ENCODE measurements at regions not wholly inside any gene's neighbourhood (a gene's known extent, or its start where the extent isn't known, plus 50 kb on each side); places are given as distances from the start of the nearest gene placed in this dataset.

DNA sequence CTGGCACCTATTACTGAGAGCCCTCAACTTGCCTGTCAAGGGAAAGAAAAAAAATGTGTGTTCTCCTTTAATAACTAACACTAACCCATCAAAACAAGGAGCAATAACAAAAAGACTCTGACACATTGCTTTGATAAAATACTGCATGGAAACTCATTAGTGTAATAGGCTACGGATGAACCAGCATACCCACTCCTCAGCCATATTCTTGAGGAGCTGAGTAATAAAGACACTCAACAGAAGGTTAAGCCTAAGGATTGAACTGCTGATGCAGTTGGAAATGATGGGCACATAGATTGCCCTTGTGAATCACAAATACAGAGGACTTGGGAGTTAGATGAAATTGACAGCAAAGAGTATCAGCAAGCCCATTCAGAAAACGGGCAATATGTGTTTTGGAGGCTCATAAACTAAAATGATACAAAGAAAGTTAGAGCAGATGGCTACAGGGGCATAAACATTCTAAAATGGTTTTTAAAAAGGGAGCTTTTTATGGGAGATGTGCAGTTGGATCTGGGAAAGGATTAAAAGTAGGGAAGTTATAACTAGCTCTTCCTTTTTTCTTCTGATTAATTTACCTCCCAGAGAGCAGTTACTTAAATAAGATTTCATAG is 447.6 kb upstream of the IL12A start:
- TF ChIP-seq CTCF (IDR thresholded peaks at IDR 0.05; ENCODE audit: control insufficient read depth, insufficient read depth, low read depth, low read length, missing control alignments): no peak
- DNase-seq (ENCODE audit: low read depth): no peak

DNA sequence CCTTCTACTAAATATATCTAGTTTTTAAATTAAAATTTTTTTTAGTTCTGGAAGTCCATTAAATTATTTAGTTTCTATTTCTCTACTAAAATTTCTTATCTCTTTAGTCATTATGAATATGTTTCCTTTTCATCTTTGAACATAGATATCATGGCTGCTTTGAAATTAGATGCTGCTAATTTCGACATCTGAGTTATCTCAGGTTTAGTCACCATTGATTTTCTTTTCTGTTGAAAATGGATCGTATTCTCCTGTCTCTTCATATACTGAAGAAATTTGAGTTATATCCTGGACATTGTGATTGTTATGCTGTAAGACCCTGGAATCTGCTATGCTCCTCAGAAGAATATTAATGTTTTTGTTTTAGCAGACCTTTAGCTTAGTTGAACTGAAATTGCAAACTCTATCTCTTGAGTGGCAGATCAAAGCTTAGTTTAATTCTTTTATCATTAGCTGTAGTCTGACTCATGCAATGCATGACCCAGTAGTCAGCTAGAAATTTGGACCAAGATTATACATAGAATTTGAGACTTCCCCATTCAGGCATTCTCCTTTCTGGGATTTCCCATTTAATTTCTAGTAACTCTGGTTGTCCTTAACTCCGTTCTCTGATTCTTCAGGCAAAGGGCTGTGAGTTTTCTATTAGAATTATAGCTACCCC is 439.8 kb upstream of the IL12A start:
- DNase-seq (ENCODE audit: low read depth): no peak
- H3K4me3 ChIP-seq (ENCODE audit: control insufficient read depth, low read depth, low read length): no peak overlapping the region
- TF ChIP-seq CTCF (IDR thresholded peaks at IDR 0.05; ENCODE audit: control insufficient read depth, insufficient read depth, low read depth, low read length, missing control alignments): no peak

More for the DNA sequence above, 447.6 kb upstream of the IL12A start:
- no peak overlapping the region for H3K4me3 ChIP-seq (ENCODE audit: control insufficient read depth, low read depth, low read length)

GRCh38 chr3:159555205-159555604 is 433.4 kb upstream of the IL12A start:
- no peak for DNase-seq (ENCODE audit: low read depth)
- TF ChIP-seq CTCF (IDR thresholded peaks at IDR 0.05; ENCODE audit: control insufficient read depth, insufficient read depth, low read depth, low read length, missing control alignments): no peak
- no peak overlapping the region for H3K4me3 ChIP-seq (ENCODE audit: control insufficient read depth, low read depth, low read length)

DNA sequence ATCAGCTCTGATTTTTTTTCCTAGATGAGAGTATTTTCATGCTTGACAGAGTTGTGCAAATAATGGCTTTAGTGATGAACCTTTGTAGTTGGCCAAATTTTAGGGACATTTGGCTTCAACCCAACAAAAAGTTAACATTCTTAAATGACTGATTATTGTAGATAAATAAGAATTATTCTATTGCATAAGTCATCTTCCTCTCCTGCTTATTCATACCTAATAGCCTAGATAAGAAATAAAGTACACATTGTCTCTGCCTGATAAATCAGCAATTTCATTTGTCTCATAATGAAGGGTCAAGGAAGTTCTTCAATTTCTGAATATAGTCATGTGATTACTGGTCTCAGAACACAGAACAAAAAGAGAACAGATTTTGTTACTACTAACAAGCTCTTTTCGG is 428.9 kb upstream of the IL12A start:
- no peak for TF ChIP-seq CTCF (IDR thresholded peaks at IDR 0.05; ENCODE audit: control insufficient read depth, insufficient read depth, low read depth, low read length, missing control alignments)
- no peak overlapping the region for H3K4me3 ChIP-seq (ENCODE audit: control insufficient read depth, low read depth, low read length)
- DNase-seq (ENCODE audit: low read depth): no peak

- no peak for TF ChIP-seq CTCF (IDR thresholded peaks at IDR 0.05; ENCODE audit: control insufficient read depth, insufficient read depth, low read depth, low read length, missing control alignments)
- DNase-seq (ENCODE audit: low read depth): no peak
- no peak overlapping the region for H3K4me3 ChIP-seq (ENCODE audit: control insufficient read depth, low read depth, low read length)
These were observed 428.2 kb upstream of the IL12A start for GRCh38 chr3:159560214-159560979.

DNA sequence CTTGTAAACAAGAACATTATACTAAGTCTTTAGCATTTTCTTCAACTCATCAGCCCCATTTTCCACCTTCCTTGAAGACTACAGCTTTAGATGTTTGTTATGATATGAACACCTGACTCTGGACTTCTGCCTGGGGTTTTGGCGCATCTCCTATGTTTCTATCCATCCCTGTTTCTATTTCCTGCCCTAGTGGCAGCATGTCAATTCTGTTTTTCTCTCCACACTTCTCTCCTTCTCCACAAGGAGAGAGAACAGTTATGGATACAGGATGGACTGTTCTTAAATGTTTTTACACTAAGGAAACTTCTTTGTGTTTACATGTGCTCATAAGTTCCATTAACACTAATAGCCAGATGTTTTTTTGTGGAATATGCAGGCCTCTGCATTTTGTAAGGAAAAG is 423.3 kb upstream of the IL12A start:
- no peak for TF ChIP-seq CTCF (IDR thresholded peaks at IDR 0.05; ENCODE audit: control insufficient read depth, insufficient read depth, low read depth, low read length, missing control alignments)
- no peak for DNase-seq (ENCODE audit: low read depth)
- H3K4me3 ChIP-seq (ENCODE audit: control insufficient read depth, low read depth, low read length): no peak overlapping the region
